Left lobe of liver (tissue), 2 donors: ENCODE measurements at regions not wholly inside any gene's neighbourhood (a gene's known extent, or its start where the extent isn't known, plus 50 kb on each side); places are given as distances from the start of the nearest gene placed in this dataset.
A peak's percentile ranks its signal among the peaks of the same experiment; 100 is the strongest.

Source experiments
- ATAC-seq: fragments of 200-7000 bp; cut with Tn5 transposase; one replicate; pipeline ENCODE4 v1.9.1; 2020; ENCODE audit warnings: mild to moderate bottlenecking, moderate library complexity
- DNase-seq: peaks from one replicate; pipeline ENCODE4 v3.0.0-alpha.2; 2020; ENCODE audit warnings: low spot score
- donor health status: DM: no; HTN: no; CAD: no; lungs with moderate emphysema.
- donor health status: DM: no; HTN: yes; CAD: no.

DNA sequence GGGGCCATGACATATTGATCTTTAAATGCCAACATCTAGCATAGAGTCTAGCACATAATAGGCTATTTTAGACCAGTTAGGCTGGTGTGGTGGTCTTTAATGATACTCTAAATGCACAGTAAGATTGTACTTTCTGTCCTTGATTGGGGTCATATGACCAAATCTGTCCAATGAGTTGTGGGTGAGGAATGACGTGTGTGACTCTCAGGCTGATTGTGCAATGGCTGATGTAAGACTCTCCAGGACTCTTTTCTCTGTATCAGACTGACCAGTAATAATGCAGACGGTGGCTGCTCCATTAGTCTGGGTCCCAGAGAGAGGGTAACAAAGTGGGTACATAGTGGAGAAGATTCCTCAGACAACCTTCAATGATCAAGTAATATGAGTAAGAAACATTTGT, 541.6 kb upstream of the CAMK1G start:
- ATAC-seq (no peak), DNase-seq (no peak)

DNA sequence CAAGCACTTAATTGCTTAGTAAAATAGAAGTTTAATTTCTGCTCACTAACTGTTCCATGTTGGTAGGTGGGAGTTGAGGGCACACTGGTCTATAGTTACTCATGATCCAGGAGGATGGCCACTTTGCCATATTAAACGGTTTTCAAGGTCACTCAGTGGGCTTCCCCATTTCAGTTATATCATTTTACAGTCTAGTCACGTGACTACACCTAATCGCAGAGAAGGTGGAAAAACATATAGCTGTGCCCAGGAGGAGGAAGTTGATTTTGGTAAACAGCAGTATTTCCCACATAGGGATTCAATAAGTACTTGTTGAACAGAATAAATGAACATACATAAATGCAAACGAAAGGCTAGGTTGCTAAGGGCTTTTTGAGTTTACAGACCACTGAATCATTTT, 541.1 kb upstream of the CAMK1G start:
- DNase-seq (no peak), ATAC-seq (no peak)

DNA sequence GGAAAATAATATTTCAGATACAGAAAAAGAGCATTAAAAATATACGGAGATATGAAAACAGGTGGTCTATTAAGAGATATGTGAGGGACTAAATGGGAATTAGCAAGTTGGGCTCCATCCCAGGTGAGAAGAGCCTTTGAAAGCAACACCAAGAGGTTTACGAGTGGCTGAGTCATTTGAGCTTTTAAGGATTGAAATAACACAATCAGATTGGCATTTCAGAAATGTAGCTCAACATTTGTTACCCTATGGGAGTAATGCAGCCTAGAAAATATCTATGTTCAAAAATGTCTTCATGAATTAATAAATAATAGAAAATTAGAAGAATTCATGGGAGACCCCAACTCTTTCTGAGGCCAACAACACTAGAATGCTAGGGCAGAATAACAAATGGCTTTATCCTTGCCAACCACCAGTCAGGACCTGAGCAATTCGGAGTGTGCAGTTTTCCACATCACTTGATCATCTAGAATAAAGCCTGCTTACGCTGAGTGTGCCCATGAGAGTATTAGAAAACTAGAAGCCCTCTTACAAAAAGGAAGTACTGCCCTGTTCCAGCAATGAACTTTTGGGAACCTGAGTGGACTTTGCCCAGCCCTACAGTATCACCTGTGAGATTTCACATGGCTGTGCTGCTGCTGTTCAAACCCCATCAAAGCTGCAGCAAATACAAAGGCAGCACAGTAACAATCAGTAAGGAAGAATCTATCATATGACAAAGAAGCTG, 538.0 kb upstream of the CAMK1G start:
- ATAC-seq, result peak; percentile 78
- peak; percentile 46 for DNase-seq

DNA sequence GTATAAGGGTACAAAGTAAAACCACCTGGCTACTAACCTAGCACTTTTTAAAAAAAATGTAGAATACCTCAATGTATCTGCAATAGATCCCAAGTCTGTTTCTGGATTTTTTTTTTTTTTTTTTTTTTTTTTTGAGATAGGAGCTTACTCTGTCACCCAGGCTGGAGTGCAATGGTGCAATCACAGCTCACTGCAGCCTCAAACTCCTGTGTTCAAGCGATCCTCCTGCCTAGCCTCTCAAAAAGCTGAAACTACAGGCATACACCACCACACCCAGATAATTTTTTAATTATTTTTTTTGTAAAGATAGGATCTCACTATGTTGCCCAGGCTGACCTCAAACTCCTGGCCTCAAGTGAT, 537.5 kb upstream of the CAMK1G start:
- ATAC-seq (peak; percentile 13), DNase-seq (no peak)

DNA sequence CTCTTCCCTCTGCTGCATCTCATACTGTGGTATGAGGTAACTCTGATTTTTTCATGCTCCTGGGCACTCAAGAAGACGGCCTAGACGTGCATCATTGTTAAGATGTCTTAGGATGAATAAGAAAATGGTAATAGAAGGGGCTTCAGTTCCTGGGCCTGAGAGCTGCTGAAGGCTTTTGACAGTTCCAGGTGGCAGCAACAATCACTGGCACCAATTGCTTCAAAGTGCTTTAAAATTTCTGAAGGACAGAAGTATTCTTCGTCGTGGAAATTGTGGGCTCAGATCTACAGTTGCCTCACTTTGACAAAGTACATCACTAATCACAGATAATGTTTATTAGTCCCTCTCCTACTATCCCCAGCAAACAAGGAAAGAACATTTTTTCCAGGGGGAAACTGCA, 536.6 kb upstream of the CAMK1G start:
- ATAC-seq (no peak), DNase-seq (no peak)

DNA sequence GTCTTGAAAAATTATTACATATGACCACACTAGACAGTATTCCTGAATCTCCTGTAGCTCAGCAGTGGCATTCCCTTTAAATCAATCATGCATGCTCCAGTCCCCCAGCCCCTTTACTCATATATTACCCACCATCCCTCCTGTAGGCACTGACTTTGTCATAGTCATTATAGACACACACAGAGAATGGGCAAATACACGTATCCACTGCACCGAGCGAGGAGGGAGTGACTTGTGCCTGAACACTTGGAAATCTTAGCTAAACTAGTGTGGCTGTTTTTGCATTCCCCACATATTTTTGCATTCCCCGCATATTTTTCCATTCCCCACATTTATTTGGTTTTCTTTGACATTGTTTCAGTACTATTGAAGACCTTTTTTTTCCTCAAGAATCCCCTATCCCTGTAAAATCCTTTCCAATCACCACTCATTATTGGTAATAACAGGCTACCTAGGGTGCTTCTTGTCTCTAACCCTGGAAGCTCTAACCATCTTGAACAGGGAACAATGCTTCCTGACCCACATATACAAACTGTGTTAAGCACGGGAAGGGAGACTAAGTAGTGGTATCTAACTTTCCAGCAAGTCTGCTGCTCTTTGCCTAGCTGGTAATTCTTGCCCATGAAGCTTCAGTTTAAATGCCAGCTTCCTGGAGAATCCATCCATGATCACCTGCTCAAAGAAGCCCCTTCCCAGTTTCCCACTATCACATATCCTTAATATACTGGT, 534.4 kb upstream of the CAMK1G start:
- DNase-seq (no peak), ATAC-seq (no peak)

DNA sequence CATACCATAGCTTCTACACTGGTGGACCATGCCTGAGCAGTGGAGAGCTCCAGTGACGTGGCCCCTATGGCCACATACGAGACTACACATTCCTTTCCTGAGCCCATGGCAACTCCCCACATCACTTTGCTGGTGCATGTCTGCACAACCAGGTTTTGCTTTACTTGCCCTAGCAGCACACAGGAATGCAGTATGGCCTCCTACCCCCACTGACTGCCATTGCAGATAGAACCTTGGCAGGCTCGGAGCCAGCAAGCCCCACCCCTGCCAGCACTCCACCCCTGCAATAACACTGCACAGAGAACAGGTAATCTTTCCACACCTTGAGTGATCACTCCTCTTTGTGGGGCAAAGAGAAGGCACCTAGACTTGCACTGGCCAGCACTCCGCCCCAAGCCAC, 531.9 kb upstream of the CAMK1G start:
- no peak for DNase-seq
- ATAC-seq, result no peak

DNA sequence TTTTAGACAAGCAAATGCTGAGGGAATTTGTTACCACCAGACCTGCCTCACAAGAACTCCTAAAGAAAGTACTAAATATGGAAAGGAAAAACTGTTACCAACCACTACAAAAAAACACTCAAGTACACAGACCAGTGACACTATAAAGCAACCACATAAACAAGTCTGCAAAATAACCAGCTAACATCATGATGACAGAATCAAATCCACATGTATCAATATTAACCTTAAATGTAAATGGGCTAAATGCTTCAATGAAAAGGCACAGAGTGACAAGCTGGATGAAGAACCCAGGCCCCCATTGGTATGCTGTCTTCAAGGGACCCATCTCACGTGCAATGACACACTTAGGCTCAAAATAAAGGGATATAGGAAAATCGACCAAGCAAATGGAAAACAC, 529.9 kb upstream of the CAMK1G start:
- ATAC-seq, result no peak
- DNase-seq, result no peak

DNA sequence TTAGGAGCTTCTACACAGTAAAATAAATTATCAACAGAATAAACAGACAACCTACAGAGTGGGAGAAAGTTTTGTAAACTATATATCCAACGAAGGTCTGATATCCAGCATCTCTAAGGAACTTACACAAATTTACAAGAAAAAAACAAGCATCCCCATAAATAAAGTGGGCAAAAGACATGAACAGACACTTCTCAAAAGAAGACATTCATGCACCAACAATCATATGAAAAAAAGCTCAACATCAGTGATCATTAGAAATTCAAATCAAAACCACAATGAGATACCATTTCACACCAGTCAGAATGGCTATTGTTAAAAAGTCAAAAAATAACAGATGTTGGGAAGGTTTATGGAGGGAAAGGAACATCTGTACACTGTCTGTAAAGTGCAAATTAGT, 526.4 kb upstream of the CAMK1G start:
- no peak for ATAC-seq
- DNase-seq, result no peak

DNA sequence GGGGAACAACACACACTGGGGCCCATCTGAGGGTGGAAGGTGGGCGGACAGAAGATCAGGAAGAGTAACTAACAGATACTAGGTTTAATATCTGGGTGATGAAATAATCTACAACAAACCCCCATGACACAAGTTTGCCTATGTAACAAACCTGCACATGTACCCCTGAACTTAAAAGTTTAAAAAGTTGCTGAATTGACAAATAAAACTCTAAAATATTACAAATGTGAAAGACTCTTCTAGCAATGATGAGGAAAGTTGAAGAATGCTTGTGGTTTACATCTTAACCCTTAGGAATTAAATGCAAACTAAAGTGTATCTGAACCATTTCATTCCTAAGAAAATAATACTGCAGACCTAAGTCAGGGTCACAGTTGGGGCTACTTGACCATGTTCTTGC, 525.6 kb upstream of the CAMK1G start:
- DNase-seq, result no peak
- ATAC-seq, result no peak

DNA sequence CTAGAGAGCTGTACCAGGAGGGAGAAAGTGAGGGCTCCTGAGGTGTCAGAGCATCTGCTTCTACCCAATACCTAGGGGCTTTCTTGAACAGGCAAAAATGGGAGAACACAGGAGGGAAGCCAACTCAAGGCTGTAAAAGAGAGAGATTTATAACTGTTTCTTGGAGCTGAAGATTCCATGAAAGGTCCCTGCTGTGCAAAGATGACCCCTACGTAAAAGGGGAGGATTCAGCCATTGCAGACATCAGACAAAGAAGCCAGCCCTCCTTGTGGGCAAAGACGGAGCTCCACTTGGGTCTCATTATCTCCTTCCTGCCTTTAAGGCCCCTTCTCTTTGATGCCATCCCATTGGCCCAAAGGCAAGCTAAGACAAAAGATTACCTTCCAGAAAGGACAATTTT, 524.1 kb upstream of the CAMK1G start:
- no peak for DNase-seq

DNA sequence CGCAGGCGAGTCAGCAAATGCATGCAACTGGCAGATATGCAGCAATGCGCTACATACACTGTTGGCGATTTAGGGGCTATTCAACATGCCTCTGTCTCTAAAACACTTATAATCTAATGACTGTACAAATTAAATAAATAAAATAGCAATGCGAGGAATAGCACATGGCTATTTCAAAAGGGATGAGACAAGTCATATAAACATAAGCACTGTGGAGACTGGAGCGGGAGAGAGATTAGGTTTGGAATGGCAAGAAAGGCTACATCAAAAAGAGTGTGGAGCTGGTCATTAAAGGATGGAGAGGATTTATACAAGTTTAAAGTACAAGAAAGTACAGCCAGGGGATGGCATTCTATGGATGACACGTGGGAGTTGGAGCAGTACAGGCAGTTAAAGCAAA, 523.5 kb upstream of the CAMK1G start:
- ATAC-seq, result no peak
- no peak for DNase-seq

More for the DNA sequence above, 524.1 kb upstream of the CAMK1G start:
- no peak for ATAC-seq

DNA sequence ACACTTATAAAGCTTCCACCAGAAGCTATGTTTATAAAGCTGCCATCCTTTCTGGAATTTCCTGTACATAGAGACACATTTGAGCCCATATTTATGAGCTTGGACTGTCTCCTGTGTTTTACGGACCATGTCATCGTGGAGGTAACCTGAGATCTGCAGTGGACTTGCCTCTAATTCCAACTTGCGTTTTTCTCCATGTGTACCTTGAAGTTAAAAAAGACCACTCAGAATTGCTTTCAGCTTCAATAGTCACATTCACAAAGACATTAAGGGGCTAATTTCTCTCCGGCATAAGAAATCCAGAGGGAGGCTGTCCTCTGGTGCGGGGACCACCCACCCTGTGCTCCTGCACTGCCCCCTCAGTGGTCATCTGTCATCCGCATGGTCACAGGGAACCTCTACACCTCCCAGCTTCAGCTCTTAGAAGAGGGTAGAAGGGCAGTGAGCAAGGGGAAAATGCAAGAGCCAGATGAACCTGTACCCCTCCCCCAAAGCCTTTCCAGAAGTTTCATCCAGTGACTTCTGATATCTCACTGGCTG, 521.4 kb upstream of the CAMK1G start:
- no peak for ATAC-seq
- DNase-seq, result no peak

DNA sequence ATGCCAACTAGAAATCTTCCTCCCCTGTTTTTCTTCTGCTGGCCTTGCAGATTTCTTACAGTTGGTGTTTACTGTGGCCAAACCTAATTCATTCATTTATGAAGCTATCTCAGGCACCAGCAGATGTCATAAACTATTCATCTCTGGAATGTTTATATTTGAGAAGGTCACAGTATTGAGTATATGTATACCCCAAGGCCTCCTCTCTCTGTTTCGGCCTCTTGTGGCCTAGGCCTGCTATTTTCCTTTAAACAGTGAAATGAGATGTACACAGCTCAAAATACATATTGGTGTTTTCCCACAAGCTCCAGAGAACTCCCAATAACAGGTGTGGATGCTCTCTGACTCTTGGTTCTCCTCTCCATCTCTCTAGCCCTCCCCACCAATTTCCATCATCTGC, 520.7 kb upstream of the CAMK1G start:
- no peak for DNase-seq
- no peak for ATAC-seq

DNA sequence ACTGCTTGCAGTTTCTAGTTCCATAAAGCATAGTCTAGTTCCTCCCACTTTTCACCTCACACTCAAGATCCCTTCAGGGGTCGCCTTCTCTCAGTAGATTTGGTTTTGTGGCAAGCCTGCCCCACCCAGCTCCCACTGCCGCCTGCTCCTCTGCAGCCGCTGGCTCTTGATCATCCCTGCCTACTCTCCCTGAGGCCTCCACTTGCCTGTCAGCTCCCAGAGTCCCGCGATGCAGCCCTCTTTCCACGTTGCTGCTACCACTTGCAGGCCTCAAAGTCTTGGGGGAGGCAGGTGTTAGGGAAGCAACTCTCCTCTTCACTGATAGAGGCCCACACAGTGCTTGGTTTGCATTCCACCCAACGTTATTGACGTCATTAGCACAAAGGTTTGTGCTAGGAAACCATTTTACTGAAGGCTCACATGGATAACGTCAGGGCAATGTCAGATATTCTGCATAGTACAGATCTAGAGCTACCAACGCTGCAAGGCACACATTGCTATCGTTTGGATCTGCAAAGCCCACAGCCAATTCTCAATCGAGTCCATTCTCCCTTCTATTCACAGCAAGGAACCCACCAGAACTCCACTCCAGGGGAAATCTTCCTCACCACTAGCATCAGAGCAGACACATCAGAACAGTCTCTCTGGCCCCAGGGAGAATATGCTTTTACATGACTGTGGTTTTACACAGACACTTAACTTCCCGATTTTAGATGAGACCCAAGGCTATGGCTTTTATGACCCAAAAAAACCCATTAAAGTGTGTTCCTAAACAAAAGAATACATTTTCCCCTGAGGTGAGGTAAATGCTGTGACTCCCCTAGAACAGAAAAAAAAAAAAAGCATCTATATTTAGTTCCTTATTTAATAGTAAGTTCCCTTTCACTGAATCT, 519.5 kb upstream of the CAMK1G start:
- no peak for DNase-seq
- no peak for ATAC-seq

DNA sequence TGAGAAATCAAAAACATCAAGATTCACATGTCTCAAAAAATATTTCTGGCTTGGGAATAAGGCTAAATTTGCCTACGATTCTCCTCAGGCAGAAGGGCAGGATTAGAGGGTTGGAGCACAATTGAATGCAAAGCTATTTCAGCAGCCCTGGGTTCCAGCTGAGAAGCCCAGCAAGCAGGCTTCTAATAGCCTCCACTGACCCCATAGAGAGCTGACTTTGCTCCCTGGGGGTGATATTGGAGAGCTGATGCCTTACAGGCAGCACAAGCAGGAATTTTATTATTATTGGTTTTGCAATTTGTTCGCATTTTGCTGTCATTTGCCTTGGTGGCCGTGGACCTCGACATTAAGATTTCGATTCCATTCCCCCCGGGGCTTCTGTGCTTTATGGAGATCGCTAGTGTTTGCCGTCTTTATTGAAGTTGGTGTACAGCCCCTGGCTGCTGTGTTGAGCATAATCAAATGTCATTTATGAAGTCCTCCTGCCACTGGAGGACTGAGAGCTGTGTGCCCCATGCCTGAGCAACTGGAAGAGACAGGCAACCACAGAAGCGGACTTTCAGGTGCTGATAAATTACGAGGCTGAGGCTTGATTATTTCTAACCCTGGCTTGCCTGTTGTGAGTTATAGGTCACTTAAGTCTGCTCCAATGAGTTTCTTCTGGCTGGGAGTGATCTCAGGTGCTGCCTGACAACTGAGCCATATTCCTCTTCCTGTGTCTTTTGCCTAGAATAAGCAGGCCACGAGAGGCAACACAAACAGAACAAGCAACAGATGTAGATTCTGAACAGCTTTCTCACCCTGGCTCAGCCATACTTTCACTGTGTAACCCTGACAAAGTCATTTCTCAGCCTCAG, 518.4 kb upstream of the CAMK1G start:
- ATAC-seq (no peak), DNase-seq (no peak)

DNA sequence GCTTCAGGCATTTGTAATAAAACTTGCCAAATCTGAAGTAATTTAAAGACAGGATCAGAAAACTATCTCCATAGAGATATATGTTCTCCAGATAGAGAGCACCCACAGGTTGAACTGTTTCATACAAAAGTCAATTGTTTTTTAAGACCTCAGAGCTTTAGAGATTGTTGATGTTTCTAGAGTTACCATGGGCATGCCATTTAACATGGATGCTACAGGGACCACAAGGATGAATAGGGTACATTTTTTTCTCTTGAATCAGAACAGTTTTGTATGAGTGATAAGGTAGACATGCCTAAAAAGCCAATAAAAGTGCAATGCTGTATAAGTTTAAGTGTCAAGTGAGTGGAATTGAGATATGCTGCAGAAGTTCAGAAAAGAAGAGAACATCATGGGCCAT, 511.0 kb upstream of the CAMK1G start:
- DNase-seq (no peak), ATAC-seq (no peak)

DNA sequence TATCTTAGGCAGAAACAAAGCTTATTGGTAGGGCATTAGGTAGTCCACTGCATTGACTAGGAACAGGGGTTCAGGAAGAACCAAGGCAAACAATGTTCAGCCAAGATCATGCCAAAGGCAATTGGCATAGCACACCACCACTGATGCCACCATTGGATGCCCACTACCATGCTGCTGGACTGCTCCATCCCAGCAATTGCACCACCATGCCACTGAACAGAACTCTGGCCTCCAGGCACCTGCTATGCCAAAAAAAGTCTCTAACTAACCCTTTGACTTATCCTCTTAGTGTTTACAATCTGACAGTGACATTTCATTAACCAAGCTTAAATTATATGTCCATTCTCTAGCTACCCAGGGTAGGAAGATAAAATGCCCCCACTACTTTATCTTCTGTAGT, 509.6 kb upstream of the CAMK1G start:
- ATAC-seq, result peak; percentile 84
- DNase-seq, result peak; percentile 87

DNA sequence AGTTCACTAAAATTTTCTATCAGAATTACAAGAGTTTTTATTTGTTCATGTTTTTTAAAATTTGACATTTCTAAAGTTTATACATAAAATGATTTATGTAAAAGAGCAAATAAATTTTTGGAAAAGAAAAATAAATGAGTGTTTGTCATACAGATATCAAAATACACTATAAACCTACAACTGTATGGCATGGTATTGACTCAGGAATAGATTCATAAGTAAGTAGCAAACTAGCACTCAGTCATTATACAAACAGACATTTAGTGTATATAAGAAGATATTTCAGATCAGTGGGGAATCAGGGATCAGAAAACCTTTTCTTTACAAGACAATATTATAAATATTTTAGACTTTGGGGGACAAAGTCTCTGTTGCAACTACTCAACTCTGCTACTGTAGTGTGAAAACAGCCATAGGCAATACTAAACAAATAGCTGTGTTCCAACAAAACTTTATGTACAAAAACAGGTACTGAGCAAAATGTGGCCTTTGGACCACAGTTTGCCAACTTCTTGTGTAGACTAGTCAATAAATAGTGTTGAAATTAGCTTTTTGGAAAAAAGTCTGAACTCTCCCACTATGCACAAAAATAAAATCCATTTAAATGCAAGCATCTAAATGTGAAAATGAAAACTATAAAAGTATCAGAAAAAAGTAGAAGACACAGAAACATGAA, 508.8 kb upstream of the CAMK1G start:
- ATAC-seq, result peak; percentile 64
- peak; percentile 69 for DNase-seq

DNA sequence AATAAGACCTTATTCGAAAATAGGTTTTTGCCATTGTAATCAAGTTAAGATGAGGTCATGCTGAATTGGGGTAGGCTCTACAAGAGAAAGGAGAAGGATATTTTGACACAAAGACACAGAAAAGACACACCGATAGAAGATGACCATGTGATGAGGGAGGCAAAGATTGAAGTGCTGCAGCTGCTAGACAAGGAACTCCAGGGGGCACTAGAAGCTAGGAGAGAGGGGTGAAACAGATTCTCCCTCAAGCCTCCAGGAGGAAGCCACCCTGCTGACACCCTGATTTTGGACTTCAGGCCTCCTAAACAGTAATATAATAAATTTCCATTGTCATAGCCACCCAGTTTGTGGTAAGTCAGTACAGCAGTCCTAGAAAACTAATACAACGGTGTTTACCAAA, 506.8 kb upstream of the CAMK1G start:
- DNase-seq, result no peak
- ATAC-seq, result peak; percentile 63
